MCF 10A (cell line): ENCODE measurements at regions not wholly inside any gene's neighbourhood (a gene's known extent, or its start where the extent isn't known, plus 50 kb on each side); places are given as distances from the start of the nearest gene placed in this dataset.

Experiments used
- BruUV-seq: library from RNA; stranded (reverse); fragments of 400-500 nt; replicated peaks from 2 replicates; lab custom pipeline; 2021; lab: Mats Ljungman, UMichigan
- CTCF ChIA-PET: fragments of 300-600 bp; sonication (Branson Sonifier 250); formaldehyde crosslinking; extraction: SDS; loops from one replicate; lab custom pipeline; 2021; ENCODE audit warnings: antibody characterized with exemption, inconsistent platforms; lab: Yijun Ruan, JAX
- POLR2A ChIA-PET: fragments of 300-600, 350-650 bp; sonication (Branson Sonifier 250); formaldehyde crosslinking; extraction: SDS; loops from one replicate; lab custom pipeline; 2020; ENCODE audit warnings: antibody characterized with exemption, inconsistent platforms; lab: Yijun Ruan, JAX
- DNase-seq: peaks from one replicate; pipeline ENCODE4 v3.0.0-alpha.2; 2018; ENCODE audit not compliant: unreplicated experiment
- H3K27ac Mint-ChIP-seq: one replicate; pipeline ENCODE4 v1.8.0; 2022; ENCODE audit warnings: mild to moderate bottlenecking, low read depth, mixed read lengths; ENCODE audit not compliant: unreplicated experiment
- H3K27me3 Mint-ChIP-seq: one replicate; pipeline ENCODE4 v1.8.0; 2022; ENCODE audit warnings: mixed read lengths; ENCODE audit not compliant: insufficient read depth, unreplicated experiment
- H3K36me3 Mint-ChIP-seq: one replicate; pipeline ENCODE4 v1.8.0; 2022; ENCODE audit warnings: mild to moderate bottlenecking, moderate library complexity, mixed read lengths; ENCODE audit not compliant: insufficient read depth, unreplicated experiment
- H3K4me1 Mint-ChIP-seq: one replicate; pipeline ENCODE4 v1.8.0; 2022; ENCODE audit warnings: mixed read lengths; ENCODE audit not compliant: insufficient read depth, unreplicated experiment
- H3K4me3 Mint-ChIP-seq: one replicate; pipeline ENCODE4 v1.8.0; 2022; ENCODE audit warnings: mild to moderate bottlenecking, moderate library complexity, mixed read lengths; ENCODE audit not compliant: unreplicated experiment
- H3K9me3 Mint-ChIP-seq: one replicate; pipeline ENCODE4 v1.8.0; 2022; ENCODE audit warnings: mixed read lengths; ENCODE audit not compliant: unreplicated experiment
- intact Hi-C: fragments of 100-400 bp; cut with micrococcal nuclease; formaldehyde crosslinking; loops from 2 replicates; pipeline ENCODE4 v1.14.1; 2022
- TF ChIP-seq, protein P1 (sequence below): fragments of 200-600 bp; IDR thresholded peaks from one replicate; pipeline ENCODE4 v1.8.0; 2022; ENCODE audit warnings: antibody characterized with exemption, mild to moderate bottlenecking; ENCODE audit not compliant: unreplicated experiment

DNA sequence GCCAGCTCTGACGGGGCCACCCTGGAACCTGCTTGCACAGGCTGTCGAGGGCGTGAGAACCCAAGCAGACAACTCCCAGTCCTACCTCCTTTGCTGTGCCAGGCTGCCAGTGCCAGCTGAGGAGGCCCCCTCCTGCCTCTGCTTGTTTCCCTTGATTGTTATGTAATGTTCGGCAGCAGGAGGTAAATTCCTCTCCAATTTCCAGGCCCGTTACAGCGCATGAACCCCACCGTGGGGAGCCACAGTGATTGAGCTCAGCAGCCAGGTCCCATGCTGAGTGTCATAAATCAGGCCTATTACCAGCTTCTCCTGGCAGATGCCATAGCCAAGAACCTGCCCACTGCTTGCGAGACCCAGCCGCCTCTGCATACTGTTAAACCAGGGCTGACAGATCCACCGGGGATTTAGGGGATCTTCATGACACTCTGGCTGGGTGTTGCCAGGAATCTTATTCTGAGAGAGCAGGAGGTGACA is 320.5 kb downstream of the DHX35 start:
- Mint-ChIP-seq H3K4me3 (no peak overlapping the region), H3K27me3 (peaks cover 11% of the 10 kb centered on the region), H3K4me1 (no peaks in the 10 kb centered on the region), H3K27ac (no peak overlapping the region), H3K9me3 (no peaks in the 10 kb centered on the region), H3K36me3 (no peaks in the 10 kb centered on the region)
- TF ChIP-seq, protein P1, sequence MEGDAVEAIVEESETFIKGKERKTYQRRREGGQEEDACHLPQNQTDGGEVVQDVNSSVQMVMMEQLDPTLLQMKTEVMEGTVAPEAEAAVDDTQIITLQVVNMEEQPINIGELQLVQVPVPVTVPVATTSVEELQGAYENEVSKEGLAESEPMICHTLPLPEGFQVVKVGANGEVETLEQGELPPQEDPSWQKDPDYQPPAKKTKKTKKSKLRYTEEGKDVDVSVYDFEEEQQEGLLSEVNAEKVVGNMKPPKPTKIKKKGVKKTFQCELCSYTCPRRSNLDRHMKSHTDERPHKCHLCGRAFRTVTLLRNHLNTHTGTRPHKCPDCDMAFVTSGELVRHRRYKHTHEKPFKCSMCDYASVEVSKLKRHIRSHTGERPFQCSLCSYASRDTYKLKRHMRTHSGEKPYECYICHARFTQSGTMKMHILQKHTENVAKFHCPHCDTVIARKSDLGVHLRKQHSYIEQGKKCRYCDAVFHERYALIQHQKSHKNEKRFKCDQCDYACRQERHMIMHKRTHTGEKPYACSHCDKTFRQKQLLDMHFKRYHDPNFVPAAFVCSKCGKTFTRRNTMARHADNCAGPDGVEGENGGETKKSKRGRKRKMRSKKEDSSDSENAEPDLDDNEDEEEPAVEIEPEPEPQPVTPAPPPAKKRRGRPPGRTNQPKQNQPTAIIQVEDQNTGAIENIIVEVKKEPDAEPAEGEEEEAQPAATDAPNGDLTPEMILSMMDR, result no peak
- POLR2A ChIA-PET, result interaction anchor here (0.6 kb wide), 2 partner anchors 212 to 1282 kb away, joined by 3 read pairs; no protein-coding TSS in a partner anchor
- intact Hi-C loops, result loop anchor here (5.0 kb wide), 1 partner anchor 590 kb away; no protein-coding TSS in a partner anchor
- DNase-seq, result no peak
- CTCF ChIA-PET, result interaction anchor here (0.5 to 2.0 kb wide), 5 partner anchors 13 to 1829 kb away, joined by 3 to 8 read pairs (median 3); no protein-coding TSS in a partner anchor
- no TSS peak for BruUV-seq

DNA sequence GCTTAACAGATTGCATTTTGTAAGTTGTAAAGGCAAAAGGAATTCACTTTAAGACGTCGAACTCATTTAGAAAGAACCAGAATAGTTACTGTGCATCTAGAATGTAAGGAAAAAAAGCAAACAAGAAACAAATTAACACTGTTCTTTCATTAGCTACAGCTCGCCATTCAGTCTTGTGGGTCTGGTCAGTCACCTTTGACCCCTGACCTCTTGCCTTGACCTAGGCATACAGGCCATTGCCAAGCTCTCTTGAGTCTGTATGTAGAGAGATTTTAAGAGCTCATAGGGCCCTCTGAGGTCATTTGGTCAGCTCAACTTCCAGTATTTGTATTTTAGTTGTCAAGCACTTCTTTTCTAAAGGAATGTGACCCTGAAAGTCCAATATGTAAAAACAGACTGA is 318.7 kb downstream of the DHX35 start:
- Mint-ChIP-seq H3K4me3 (no peak overlapping the region), H3K36me3 (no peaks in the 10 kb centered on the region), H3K27ac (no peak overlapping the region), H3K4me1 (no peaks in the 10 kb centered on the region), H3K9me3 (no peaks in the 10 kb centered on the region), H3K27me3 (peaks cover 11% of the 10 kb centered on the region)
- ChIA-PET CTCF (interaction anchor here (0.9 to 1.2 kb wide), 2 partner anchors 16 to 594 kb away, joined by 4 to 8 read pairs; no protein-coding TSS in a partner anchor), POLR2A (no interaction called here)
- DNase-seq, result no peak
- TF ChIP-seq, protein P1, result no peak
- no TSS peak for BruUV-seq
- intact Hi-C loops, result loop anchor here (5.0 kb wide), 1 partner anchor 591 kb away; no protein-coding TSS in a partner anchor

DNA sequence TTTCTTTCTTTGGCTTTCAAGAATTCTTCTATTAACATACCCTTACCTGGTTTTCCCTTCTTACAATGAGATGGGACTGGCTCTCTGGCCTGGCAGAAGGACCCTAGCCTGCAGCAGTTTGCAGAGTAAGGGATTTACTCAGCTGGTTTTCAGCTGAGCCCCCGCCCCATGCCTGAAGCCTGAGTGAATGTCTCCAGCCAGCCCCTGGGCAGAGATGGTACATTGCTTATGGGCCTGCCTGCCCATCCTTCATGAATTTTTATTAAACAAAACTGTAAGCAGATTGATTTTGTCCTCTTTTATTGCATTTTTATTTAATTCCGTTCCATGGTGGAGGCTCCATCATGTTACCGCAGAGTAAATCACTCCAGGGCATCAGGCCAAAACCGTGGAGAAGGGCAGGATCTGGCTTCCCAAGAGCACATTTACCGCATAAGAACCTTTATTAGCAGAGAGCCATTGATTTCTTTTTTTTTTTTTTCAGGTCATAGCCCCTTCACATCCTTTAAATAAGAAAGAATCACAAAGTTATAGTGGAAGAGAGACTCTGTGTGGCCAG is 316.2 kb downstream of the DHX35 start:
- H3K4me3 Mint-ChIP-seq, result no peak overlapping the region
- no peaks in the 10 kb centered on the region for H3K36me3 Mint-ChIP-seq
- BruUV-seq, result no TSS peak
- peaks cover 11% of the 10 kb centered on the region for H3K27me3 Mint-ChIP-seq
- no peak overlapping the region for H3K27ac Mint-ChIP-seq
- H3K9me3 Mint-ChIP-seq, result peaks cover 7% of the 10 kb centered on the region
- intact Hi-C loops, result no loop called here
- TF ChIP-seq, protein P1, result no peak
- H3K4me1 Mint-ChIP-seq, result no peaks in the 10 kb centered on the region
- ChIA-PET CTCF (interaction anchor here (0.5 to 2.7 kb wide), 5 partner anchors 9 to 596 kb away, joined by 3 to 20 read pairs (median 4); no protein-coding TSS in a partner anchor), POLR2A (no interaction called here)
- no peak for DNase-seq

DNA sequence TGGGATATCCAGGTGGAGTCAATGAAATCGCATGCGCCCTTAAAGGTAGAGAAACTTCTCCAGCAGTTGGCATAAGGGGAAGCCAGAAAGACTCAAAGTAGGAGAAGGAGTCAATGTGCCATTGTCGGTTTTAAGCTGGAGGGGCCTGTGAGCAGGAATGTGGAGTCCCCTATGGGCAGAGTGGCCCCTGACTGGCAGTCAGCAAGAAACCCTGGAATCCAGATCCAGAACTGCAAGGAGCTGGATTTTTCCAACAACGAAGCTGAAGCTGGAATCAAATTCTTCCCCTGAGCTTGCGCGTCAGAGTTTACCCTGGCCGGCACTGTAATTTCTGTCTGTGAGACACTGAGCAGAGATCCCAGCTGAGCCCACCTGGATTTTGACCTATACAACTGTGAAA is 315.0 kb downstream of the DHX35 start:
- TF ChIP-seq, protein P1, result no peak
- no peak overlapping the region for H3K4me3 Mint-ChIP-seq
- no peak overlapping the region for H3K27ac Mint-ChIP-seq
- H3K4me1 Mint-ChIP-seq, result no peaks in the 10 kb centered on the region
- DNase-seq, result no peak
- no TSS peak for BruUV-seq
- peaks cover 11% of the 10 kb centered on the region for H3K27me3 Mint-ChIP-seq
- intact Hi-C loops, result no loop called here
- H3K36me3 Mint-ChIP-seq, result no peaks in the 10 kb centered on the region
- POLR2A ChIA-PET, result no interaction called here
- CTCF ChIA-PET, result interaction anchor here (1.0 to 2.7 kb wide), 5 partner anchors 8 to 1686 kb away, joined by 3 to 20 read pairs (median 4); no protein-coding TSS in a partner anchor
- peaks cover 7% of the 10 kb centered on the region for H3K9me3 Mint-ChIP-seq
